Adipose tissue (tissue), 3 donors: ENCODE measurements at regions not wholly inside any gene's neighbourhood (a gene's known extent, or its start where the extent isn't known, plus 50 kb on each side); places are given as distances from the start of the nearest gene placed in this dataset.

Experiments used
- H3K27ac ChIP-seq: one replicate; pipeline ENCODE4 v1.5.1; 2013; ENCODE audit warnings: low read depth, low read length
- WGBS, 3 donors: extraction: QIAGEN DNeasy Blood & Tissue Kit; methylation state at CpG; one replicate each; pipeline ENCODE4 v1.1.7; 2013; 5-methylcytosine and 5-hydroxymethylcytosine counted together
- donor health status: healthy with polysubstance abuse.
- donor health status: Bipolar disorder and iron deficiency.
- donor health status: healthy.

GRCh38 chr15:94736236-94736635, 504.9 kb downstream of the MCTP2 start:
- no peak overlapping the region for H3K27ac ChIP-seq

GRCh38 chr15:94739639-94740038, 508.3 kb downstream of the MCTP2 start:
- WGBS, 3 donors: 85 to 86% (median 85%) methylated on average over 3 of the region's 3 CpGs
- no peak overlapping the region for H3K27ac ChIP-seq

GRCh38 chr15:94740469-94740868, 509.1 kb downstream of the MCTP2 start:
- 40 to 92% (median 58%) methylated on average over 2 of the region's 2 CpGs for WGBS, 3 donors
- no peak overlapping the region for H3K27ac ChIP-seq

DNA sequence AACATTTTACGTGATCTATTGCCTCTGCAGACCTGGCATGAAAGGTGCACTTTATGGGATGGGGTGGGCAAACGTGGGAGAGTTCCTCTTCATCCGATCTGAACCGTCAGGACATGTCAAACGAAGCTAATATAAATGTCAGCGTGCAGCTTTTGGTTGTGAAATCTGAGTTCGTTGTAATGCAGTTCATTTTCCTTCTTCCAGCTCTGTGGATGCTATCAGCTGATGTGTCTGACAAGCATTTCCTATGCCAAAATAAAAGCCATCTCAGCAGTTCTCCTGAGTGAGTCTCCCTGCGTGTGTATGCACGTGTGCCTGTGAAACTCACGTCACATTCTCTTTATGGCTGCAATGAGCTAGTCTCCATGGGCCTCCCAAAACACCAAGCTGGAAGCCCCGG, 512.3 kb downstream of the MCTP2 start:
- whole genome bisulfite sequencing, 3 donors: 38 to 39% (median 38%) methylated on average over 11 of the region's 11 CpGs
- H3K27ac ChIP-seq: no peak overlapping the region

DNA sequence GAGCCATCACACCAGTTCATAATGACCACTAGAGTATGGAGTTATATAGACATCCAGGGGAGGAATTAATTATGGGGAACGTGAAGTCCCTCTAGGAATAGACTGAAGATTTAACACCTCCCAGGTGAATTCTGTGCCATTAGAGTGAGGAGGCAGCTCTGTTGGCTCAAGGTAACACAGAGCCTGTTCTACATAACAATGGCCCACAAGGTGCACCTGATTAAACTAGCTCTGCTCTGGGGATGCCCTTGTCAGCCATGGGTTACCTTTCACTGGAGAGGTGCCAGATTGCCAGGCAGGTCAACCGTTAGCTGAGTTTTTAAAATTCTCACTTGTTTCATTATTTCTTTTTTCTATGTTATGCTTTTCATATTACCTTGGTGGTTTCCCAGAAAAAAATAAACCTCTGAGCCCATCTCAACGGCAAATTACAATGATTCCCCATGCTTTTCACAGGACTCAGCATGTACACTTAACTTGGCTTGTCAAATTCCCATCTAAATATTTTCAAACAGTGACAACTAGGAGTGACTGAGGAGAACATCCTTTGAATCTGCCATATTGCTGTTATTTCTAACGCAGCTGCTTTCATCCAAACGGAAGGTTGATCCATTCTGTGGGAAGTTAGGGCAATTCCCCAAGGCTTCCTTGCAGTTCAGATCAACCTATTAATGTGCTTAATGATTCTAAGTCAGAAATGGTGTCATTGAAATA, 512.9 kb downstream of the MCTP2 start:
- H3K27ac ChIP-seq: no peak overlapping the region
- WGBS, 3 donors: 64 to 81% (median 67%) methylated on average over 5 of the region's 5 CpGs

DNA sequence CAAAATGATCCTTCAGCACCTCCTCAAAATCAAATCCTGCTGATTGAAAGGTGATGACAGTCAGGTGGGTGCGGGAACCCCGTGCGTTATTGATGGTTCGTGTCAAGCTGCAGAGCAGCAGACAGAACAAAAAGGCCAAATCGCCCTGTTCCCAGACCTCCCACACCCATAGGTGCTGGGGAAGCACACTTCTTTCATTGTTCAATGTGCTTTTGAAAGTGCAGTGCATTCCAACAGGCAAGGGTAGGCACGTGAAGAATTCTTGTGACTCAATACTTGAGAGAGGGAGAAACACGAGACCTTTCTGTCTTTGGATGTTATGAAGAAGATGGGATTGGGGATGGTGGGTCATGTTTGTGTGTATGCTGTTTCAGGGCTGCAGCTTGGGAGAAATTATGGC, 514.0 kb downstream of the MCTP2 start:
- no peak overlapping the region for H3K27ac ChIP-seq
- 40 to 93% (median 87%) methylated on average over 7 of the region's 7 CpGs for WGBS, 3 donors

GRCh38 chr15:94747510-94747909, 516.1 kb downstream of the MCTP2 start:
- WGBS, 3 donors: 51 to 84% (median 66%) methylated on average over 3 of the region's 3 CpGs
- no peak overlapping the region for H3K27ac ChIP-seq

DNA sequence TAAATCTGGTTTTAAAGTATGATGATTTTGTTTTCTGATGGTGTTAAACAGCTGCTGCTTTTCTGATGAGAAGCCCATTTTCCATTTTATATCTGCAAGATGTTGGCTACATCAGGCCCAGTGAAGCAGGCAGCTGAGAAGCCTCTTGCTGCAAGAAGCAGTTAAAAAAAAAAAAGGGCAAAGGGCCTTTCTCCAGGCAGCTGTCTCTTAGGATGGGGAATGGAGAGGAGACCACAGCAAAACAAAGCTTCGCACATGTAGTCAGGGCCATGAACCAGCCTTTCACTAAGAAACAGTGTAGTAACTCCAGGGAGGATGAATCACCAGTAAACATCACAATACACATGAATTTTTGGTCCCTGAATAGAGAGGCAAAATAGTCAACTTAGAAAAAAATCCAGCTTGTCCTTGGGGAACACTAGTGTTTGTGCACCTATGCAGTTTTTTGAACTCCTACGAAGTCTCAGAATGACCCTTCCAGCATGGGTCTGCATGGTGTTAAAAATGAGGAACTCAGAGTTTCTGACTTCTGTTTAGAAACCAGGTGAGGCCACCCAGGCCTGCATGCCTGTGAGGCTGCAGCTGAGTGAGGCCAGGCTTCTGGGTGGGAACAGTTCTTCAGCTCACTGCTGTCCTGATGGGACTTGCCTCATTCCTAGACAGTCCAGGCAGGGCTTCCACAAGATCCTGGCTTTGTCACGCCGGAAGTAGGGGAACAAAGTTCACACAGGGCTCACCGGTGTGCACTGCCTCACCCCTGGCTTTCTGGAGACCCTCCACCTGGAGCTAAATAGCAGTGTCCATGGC, 518.7 kb downstream of the MCTP2 start:
- no peak overlapping the region for H3K27ac ChIP-seq
- WGBS, 3 donors: 68 to 81% (median 72%) methylated on average over 5 of the region's 5 CpGs

- 74 to 97% (median 94%) methylated on average over 2 of the region's 2 CpGs for WGBS, 3 donors
- H3K27ac ChIP-seq: no peak overlapping the region
These were observed 529.0 kb downstream of the MCTP2 start for GRCh38 chr15:94760348-94760747.

- WGBS, 3 donors: 75 to 95% (median 86%) methylated on average over 1 of the region's 1 CpG
- H3K27ac ChIP-seq: no peak overlapping the region
These were observed 530.2 kb downstream of the MCTP2 start for GRCh38 chr15:94761574-94761973.

- no peak overlapping the region for H3K27ac ChIP-seq
- 63 to 73% (median 68%) methylated on average over 2 of the region's 2 CpGs for WGBS, 3 donors
These were observed 537.7 kb downstream of the MCTP2 start for GRCh38 chr15:94769089-94769488.

GRCh38 chr15:94770199-94770598, 538.8 kb downstream of the MCTP2 start:
- WGBS, 3 donors: 85 to 91% (median 90%) methylated on average over 10 of the region's 10 CpGs
- no peak overlapping the region for H3K27ac ChIP-seq

DNA sequence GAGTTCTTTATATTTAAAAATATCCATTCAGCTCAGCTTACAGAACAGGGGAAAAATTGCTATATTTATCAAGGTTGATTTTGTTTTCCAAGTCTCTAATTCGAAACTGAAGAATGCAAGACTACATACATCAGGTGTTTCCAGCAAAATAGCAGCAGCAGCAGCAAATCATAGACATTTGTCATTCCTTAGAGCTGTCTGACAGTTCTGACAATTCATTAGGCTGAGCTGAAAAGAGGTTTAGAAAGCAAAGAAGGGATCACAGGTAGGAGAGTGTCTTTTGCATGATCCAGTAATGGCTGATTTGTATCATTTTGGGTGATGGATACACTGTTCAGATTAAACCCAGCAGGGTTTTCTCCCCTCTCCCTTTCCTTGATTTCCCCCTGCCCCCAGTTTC, 545.7 kb downstream of the MCTP2 start:
- 51 to 83% (median 80%) methylated on average over 1 of the region's 1 CpG for WGBS, 3 donors
- no peak overlapping the region for H3K27ac ChIP-seq

DNA sequence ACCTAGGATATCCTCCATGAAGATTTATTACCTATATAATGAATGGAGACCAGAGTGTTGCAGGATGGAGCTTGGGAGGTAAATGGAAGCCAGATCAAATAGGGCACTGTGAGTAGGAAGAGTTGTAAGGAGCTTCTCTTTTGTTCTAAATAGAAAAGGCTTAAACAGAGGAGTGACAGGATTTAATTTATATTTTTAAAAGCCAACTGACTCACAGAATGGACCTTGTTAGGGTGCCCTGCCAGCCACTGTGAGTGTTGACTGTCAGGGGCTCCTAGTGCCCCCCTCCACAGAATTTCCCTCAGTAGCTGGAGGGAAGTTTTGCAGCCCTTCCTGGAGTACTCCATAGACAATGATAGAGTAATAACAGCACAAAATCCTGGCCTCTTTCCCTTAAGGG, 547.5 kb downstream of the MCTP2 start:
- H3K27ac ChIP-seq: no peak overlapping the region

- H3K27ac ChIP-seq: no peak overlapping the region
- 78 to 88% (median 87%) methylated on average over 4 of the region's 4 CpGs for WGBS, 3 donors
These were observed 548.8 kb downstream of the MCTP2 start for GRCh38 chr15:94780166-94780565.

DNA sequence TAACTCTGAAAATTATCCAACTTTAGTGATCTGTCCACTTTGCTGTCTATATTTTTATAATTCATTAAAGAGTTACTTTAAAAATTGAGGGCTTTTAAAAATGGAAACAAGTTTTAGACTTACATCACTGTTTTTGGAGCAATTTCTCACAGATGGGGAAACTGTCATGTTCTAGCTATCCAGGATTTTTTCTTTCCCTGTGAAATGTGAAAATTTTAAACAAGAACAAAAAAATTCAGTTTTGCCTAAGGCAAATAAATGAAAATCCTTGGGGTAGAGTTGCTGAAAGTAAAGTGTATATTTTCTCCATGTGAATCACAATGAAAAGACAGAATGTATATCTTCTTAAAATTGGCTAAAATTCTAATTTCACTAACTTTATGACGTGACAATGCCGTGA, 553.7 kb downstream of the MCTP2 start:
- WGBS, 3 donors: 82 to 93% (median 92%) methylated on average over 2 of the region's 2 CpGs
- no peak overlapping the region for H3K27ac ChIP-seq

DNA sequence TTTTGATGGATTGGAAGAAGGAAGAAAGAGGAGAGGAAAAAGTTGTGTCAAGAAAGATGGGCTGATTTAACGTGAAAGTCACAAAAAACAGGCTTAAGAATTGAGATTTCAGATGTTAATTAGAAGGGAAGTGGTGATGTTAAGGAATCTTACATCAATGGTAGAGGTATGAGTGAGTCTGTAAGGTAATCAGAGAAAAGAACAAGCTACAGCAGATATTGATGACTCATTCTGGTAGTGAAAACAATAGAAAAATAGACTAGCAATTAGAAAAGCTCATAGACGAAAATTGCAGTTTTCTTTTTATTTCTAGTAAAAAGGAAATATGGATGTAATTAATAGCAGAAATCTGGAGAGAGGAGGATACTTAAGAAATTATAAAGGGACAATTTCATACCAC, 559.6 kb downstream of the MCTP2 start:
- no peak overlapping the region for H3K27ac ChIP-seq
- WGBS, 3 donors: 61 to 78% (median 70%) methylated on average over 2 of the region's 2 CpGs

- 83 to 87% (median 87%) methylated on average over 2 of the region's 2 CpGs for WGBS, 3 donors
- no peak overlapping the region for H3K27ac ChIP-seq
These were observed 560.1 kb downstream of the MCTP2 start for GRCh38 chr15:94791510-94791909.

GRCh38 chr15:94792196-94792595, 560.8 kb downstream of the MCTP2 start:
- WGBS, 3 donors: 86 to 87% (median 87%) methylated on average over 2 of the region's 2 CpGs
- no peak overlapping the region for H3K27ac ChIP-seq

DNA sequence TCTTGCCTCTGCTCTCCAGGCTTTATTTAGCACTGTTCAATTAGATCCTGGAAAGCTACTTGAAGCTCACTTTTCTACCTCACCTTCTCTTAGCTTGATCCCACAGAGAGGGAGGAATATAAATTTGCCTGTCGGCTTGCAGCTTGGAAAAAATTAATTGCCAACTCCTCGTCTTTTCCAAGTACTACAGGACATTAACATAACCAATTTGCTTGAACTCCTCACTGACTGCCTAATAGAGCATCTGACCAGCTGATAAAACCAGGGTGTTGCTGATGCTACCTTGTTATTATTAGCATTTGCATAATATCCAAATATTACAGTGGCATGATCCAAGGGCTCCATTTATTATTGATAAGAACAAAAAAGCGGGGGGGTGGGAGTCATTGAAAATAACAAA, 561.8 kb downstream of the MCTP2 start:
- 78 to 95% (median 87%) methylated on average over 3 of the region's 3 CpGs for WGBS, 3 donors
- H3K27ac ChIP-seq: no peak overlapping the region
